HUES64 (cell line): ENCODE measurements at regions not wholly inside any gene's neighbourhood (a gene's known extent, or its start where the extent isn't known, plus 50 kb on each side); places are given as distances from the start of the nearest gene placed in this dataset.

Experiments used
- H3K27ac ChIP-seq: 2 replicates; pipeline ENCODE4 v1.7.0; 2013; ENCODE audit warnings: low read depth, low read length, inconsistent platforms
- H3K27me3 ChIP-seq: 2 replicates; pipeline ENCODE4 v1.6.1; 2013; ENCODE audit warnings: mild to moderate bottlenecking, low read length; ENCODE audit not compliant: insufficient read depth
- H3K36me3 ChIP-seq: 2 replicates; pipeline ENCODE4 v1.6.1; 2013; ENCODE audit warnings: mild to moderate bottlenecking, low read length; ENCODE audit not compliant: insufficient read depth
- H3K4me1 ChIP-seq: 2 replicates; pipeline ENCODE4 v1.6.1; 2013; ENCODE audit warnings: mild to moderate bottlenecking, low read length, moderate library complexity; ENCODE audit not compliant: insufficient read depth
- H3K4me3 ChIP-seq: 2 replicates; pipeline ENCODE4 v1.5.1; 2013; ENCODE audit warnings: mild to moderate bottlenecking, low read length, moderate library complexity
- H3K9ac ChIP-seq: 2 replicates; pipeline ENCODE4 v1.6.1; 2013; ENCODE audit warnings: mild to moderate bottlenecking, low read depth, low read length
- H3K9me3 ChIP-seq: 2 replicates; pipeline ENCODE4 v1.6.1; 2013; ENCODE audit warnings: low read depth, low read length; ENCODE audit not compliant: insufficient read depth
- WGBS: fragments of 150-250, 120-280 bp; methylation state at CpG from one replicate; pipeline ENCODE4 v1.1.7; 2013; ENCODE audit warnings: missing lambda C conversion rate; 5-methylcytosine and 5-hydroxymethylcytosine counted together

GRCh38 chr2:188204824-188205223 lies 86.8 kb upstream of the GULP1 start:
- H3K9ac ChIP-seq = no peak overlapping the region
- no CpG with 5 or more reads among the region's 1 CpG for WGBS
- no peak overlapping the region for H3K4me3 ChIP-seq
- no peaks in the 10 kb centered on the region for H3K9me3 ChIP-seq
- H3K27me3 ChIP-seq = no peaks in the 10 kb centered on the region
- H3K4me1 ChIP-seq = no peaks in the 10 kb centered on the region
- no peak overlapping the region for H3K27ac ChIP-seq
- H3K36me3 ChIP-seq = no peaks in the 10 kb centered on the region

GRCh38 chr2:188207554-188207953 lies 84.1 kb upstream of the GULP1 start:
- H3K27me3 ChIP-seq = no peaks in the 10 kb centered on the region
- WGBS = 88% methylated on average over 7 of the region's 7 CpGs
- H3K4me1 ChIP-seq = no peaks in the 10 kb centered on the region

GRCh38 chr2:188209218-188209617 lies 82.5 kb upstream of the GULP1 start:
- no peaks in the 10 kb centered on the region for H3K27me3 ChIP-seq
- H3K9me3 ChIP-seq = no peaks in the 10 kb centered on the region
- H3K9ac ChIP-seq = no peak overlapping the region
- no peak overlapping the region for H3K4me3 ChIP-seq
- no peaks in the 10 kb centered on the region for H3K4me1 ChIP-seq
- no peaks in the 10 kb centered on the region for H3K36me3 ChIP-seq
- H3K27ac ChIP-seq = no peak overlapping the region

More at GRCh38 chr2:188207554-188207953, 84.1 kb upstream of the GULP1 start:
- Histone ChIP-seq H3K36me3 (no peaks in the 10 kb centered on the region), H3K27ac (no peak overlapping the region), H3K9me3 (no peaks in the 10 kb centered on the region), H3K9ac (no peak overlapping the region), H3K4me3 (no peak overlapping the region)

- H3K36me3 ChIP-seq = no peaks in the 10 kb centered on the region
Observed at GRCh38 chr2:188217264-188217663, 74.4 kb upstream of the GULP1 start.

GRCh38 chr2:188219541-188219940 lies 72.1 kb upstream of the GULP1 start:
- Histone ChIP-seq H3K9me3 (no peaks in the 10 kb centered on the region), H3K9ac (no peak overlapping the region), H3K27me3 (no peaks in the 10 kb centered on the region), H3K27ac (no peak overlapping the region), H3K4me1 (peaks cover 3% of the 10 kb centered on the region; the same call in 1 of the 2 replicates), H3K36me3 (no peaks in the 10 kb centered on the region), H3K4me3 (no peak overlapping the region)
- WGBS = 100% methylated on average over 1 of the region's 1 CpG

More at GRCh38 chr2:188217264-188217663, 74.4 kb upstream of the GULP1 start:
- no peaks in the 10 kb centered on the region for H3K27me3 ChIP-seq
- no peak overlapping the region for H3K9ac ChIP-seq
- no peak overlapping the region for H3K4me3 ChIP-seq
- H3K9me3 ChIP-seq = no peaks in the 10 kb centered on the region
- peaks cover 3% of the 10 kb centered on the region; the same call in 1 of the 2 replicates for H3K4me1 ChIP-seq
- H3K27ac ChIP-seq = no peak overlapping the region
- 90% methylated on average over 4 of the region's 4 CpGs for WGBS

GRCh38 chr2:188220535-188220934 lies 71.1 kb upstream of the GULP1 start:
- Histone ChIP-seq H3K36me3 (no peaks in the 10 kb centered on the region), H3K27ac (no peak overlapping the region), H3K4me3 (no peak overlapping the region), H3K27me3 (no peaks in the 10 kb centered on the region), H3K9me3 (no peaks in the 10 kb centered on the region), H3K9ac (no peak overlapping the region), H3K4me1 (peaks cover 3% of the 10 kb centered on the region; the same call in 1 of the 2 replicates)
- WGBS = 92% methylated on average over 1 of the region's 2 CpGs

- no peak overlapping the region for H3K4me3 ChIP-seq
- H3K9me3 ChIP-seq = 0 out of 2 replicates have a peak, but pooled peaks cover 5% of the 10 kb centered on the region
- H3K27me3 ChIP-seq = no peaks in the 10 kb centered on the region
- H3K27ac ChIP-seq = no peak overlapping the region
- H3K9ac ChIP-seq = no peak overlapping the region
- H3K36me3 ChIP-seq = no peaks in the 10 kb centered on the region
- H3K4me1 ChIP-seq = no peaks in the 10 kb centered on the region
- WGBS = 95% methylated on average over 8 of the region's 8 CpGs
Observed at GRCh38 chr2:188227713-188228112, 64.0 kb upstream of the GULP1 start.

GRCh38 chr2:188235364-188235763 lies 56.3 kb upstream of the GULP1 start:
- Histone ChIP-seq H3K9ac (no peak overlapping the region), H3K4me1 (no peaks in the 10 kb centered on the region), H3K36me3 (no peaks in the 10 kb centered on the region), H3K27me3 (no peaks in the 10 kb centered on the region; the same call in 1 of the 2 replicates), H3K27ac (no peak overlapping the region), H3K4me3 (no peak overlapping the region), H3K9me3 (peaks cover 22% of the 10 kb centered on the region)
- 94% methylated on average over 5 of the region's 5 CpGs for WGBS

GRCh38 chr2:188238386-188238785 lies 53.3 kb upstream of the GULP1 start:
- H3K27me3 ChIP-seq = no peaks in the 10 kb centered on the region; the same call in 1 of the 2 replicates
- WGBS = no CpG with 5 or more reads among the region's 1 CpG
- no peak overlapping the region for H3K4me3 ChIP-seq

More at GRCh38 chr2:188238386-188238785, 53.3 kb upstream of the GULP1 start:
- Histone ChIP-seq H3K27ac (no peak overlapping the region), H3K9me3 (peaks cover 17% of the 10 kb centered on the region), H3K9ac (no peak overlapping the region), H3K36me3 (no peaks in the 10 kb centered on the region), H3K4me1 (no peaks in the 10 kb centered on the region)
